GM19324 (cell line): ENCODE measurements at regions not wholly inside any gene's neighbourhood (a gene's known extent, or its start where the extent isn't known, plus 50 kb on each side); places are given as distances from the start of the nearest gene placed in this dataset.
"Not testable (repeated sequence)": the region's sequence is repeated elsewhere in the genome, so short reads cannot be mapped to it uniquely, and the experiment has no call there.

ENCODE experiments used
- ATAC-seq: cut with Tn5 transposase; IDR thresholded peaks from one replicate; pipeline ENCODE4 v1.9.1; 2021; ENCODE audit warnings: mild to moderate bottlenecking, moderate library complexity; ENCODE audit not compliant: unreplicated experiment, low FRiP score

- no peak for ATAC-seq
Observed at GRCh38 chr9:108271236-108271635, 584.5 kb downstream of the ACTL7B start.

- ATAC-seq, result no peak
Observed at GRCh38 chr9:108270561-108270960, 585.2 kb downstream of the ACTL7B start.

GRCh38 chr9:108270051-108270450, 585.7 kb downstream of the ACTL7B start:
- ATAC-seq, result no peak

- ATAC-seq, result no peak
Observed at GRCh38 chr9:108269371-108269770, 586.4 kb downstream of the ACTL7B start.

DNA sequence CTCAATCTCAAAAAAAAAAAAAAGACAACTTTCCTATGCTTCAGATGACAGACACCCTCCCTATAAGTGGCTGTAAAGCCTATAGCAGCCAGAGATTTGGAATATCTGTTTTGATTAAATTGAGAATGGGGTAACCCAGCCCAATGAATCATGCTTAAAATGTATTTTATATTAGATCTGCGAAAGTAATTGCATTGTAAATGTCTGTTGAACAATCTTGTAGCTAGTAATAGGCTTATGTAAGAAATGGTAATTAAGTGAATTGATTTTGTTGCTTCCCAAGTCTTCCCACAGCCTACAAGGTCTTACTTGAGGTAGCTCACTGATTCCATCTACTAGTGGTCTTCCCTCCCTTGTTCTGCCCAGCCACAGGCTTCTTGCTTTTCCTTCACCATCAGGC, 590.7 kb downstream of the ACTL7B start:
- ATAC-seq, result no peak

- ATAC-seq, result no peak
Observed at GRCh38 chr9:108264093-108264492, 591.7 kb downstream of the ACTL7B start.

GRCh38 chr9:108262836-108263235, 593.0 kb downstream of the ACTL7B start:
- no peak for ATAC-seq

DNA sequence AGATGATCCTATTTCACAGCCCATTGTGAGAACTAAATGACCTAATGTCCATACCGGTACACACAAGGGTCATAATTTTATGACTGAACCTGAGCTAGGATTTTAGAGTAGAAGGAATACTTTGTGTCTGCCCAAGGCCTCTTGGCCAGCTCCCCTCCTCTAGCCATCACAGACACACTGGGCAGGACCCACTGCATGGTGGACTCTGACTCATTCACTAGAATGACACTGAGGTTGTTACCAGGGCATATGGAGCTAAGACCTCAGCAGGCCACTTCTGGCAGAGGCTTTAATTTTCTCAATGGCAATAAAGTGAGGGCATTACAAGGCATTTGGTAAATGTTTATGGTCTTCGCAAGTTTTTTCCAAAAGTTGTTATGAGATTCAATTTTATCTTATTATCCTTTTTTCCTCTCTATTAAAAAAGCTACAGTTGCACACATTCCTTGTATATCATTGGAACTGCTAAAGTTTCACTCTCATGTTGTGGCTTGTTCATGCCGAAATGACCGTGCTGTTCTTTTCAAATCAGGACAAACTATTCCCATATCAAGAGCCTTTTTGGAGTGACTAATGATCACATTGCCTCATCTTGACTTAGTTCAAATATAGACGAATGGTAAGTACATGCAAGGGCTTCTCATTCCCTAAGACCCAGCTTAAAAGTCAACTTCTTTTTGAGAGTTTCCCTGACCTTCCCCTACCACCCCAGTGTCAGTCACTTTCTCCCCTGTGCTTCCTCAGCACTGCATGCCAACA, 595.7 kb downstream of the ACTL7B start:
- ATAC-seq, result no peak

GRCh38 chr9:108258640-108259039, 597.1 kb downstream of the ACTL7B start:
- ATAC-seq, result no peak

GRCh38 chr9:108257382-108257781, 598.4 kb downstream of the ACTL7B start:
- ATAC-seq, result no peak

DNA sequence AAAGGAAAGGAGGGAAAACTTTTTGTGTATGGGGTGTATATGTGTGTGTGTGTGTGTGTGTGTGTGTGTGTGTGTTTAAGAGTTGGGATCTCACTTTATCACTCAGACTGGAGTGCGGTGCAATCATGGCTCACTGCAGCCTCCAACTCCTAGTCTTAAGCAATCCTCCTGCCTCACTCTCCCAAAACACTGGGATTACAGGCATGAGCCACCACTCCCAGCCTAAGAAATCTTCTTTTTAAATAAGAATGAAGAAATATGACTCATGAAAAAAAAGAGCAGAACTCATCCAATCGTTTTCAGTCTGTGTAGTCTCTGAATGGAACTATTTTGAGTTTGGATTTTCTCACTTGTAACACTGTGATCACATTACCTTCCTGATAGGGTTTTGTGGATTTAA, 601.5 kb downstream of the ACTL7B start:
- no peak for ATAC-seq

GRCh38 chr9:108247391-108247790, 608.4 kb downstream of the ACTL7B start:
- ATAC-seq, result not testable (repeated sequence)

- no peak for ATAC-seq
Observed at GRCh38 chr9:108245901-108246300, 609.9 kb downstream of the ACTL7B start.

DNA sequence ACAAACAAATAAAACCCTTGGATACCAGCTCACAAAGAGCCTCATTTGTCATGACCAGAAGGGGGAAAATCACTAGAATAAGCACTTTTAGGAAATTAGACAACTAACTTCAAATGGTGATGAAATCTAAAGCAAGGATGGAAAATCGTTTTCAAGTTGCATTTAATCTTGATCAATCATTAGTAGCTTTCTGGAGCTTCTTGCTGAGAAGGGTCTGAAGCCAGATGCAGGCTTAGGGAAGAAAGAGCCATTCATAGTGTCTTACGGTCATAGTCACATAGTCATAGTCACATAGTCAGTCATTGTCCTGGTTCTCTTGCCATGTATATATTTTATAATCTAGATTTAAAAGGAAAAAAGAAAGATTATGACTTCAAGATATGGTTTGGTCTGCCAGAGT, 610.5 kb downstream of the ACTL7B start:
- ATAC-seq, result no peak

GRCh38 chr9:108244686-108245085, 611.1 kb downstream of the ACTL7B start:
- ATAC-seq, result no peak

GRCh38 chr9:108241384-108242073, 614.3 kb downstream of the ACTL7B start:
- no peak for ATAC-seq

DNA sequence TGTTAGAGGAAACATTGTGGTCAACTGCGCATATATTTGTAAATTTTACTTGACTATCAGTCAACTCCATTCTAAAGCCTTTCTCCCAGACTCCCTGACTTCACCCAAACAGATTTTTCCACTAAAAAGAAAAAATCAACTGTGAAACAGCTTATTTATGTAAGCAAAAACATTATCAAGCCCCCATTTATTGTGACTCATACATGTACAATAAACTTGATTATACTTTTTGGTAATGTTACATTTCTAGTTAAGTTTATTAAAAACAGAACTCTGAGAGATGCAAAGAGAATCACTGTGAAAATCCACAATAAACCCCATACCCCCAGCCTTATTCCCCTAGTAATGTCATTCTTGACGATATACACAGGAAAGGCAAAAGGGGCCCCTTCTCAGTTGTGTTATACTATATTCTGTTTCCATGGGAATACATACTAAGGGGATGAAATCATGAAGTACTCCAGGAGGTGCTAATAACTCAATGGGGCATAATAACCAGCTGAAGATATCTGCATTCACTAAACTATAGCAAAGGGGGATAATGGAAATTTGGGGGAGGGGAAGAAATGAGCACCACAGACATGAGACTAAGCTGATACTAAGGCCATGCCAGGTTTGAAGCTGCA, 616.0 kb downstream of the ACTL7B start:
- ATAC-seq, result no peak

DNA sequence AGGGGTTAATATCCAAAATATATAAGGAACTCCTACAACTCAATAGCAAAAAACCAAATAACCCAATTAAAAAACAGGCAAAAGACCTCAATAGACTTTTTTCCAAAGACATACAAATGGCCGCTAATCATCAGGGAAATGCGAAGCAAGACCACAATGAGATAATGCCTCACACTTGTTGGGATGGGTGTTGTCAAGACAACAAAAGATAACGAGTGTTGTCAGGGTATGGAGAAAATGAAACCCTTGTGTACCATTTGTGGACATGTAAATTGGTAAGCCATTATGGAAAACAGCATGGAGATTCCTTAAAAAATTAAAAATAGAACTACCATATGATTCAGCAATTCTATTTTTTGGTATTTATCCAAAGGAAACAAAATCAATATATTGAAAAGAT, 620.2 kb downstream of the ACTL7B start:
- ATAC-seq, result no peak

- no peak for ATAC-seq
Observed at GRCh38 chr9:108234811-108235210, 621.0 kb downstream of the ACTL7B start.

GRCh38 chr9:108225149-108225800, 630.5 kb downstream of the ACTL7B start:
- ATAC-seq, result no peak

GRCh38 chr9:108224716-108225115, 631.1 kb downstream of the ACTL7B start:
- no peak for ATAC-seq
